H1 (cell line): ENCODE measurements at regions not wholly inside any gene's neighbourhood (a gene's known extent, or its start where the extent isn't known, plus 50 kb on each side); places are given as distances from the start of the nearest gene placed in this dataset.

ENCODE experiments used
- CEBPB ChIP-seq: IDR thresholded peaks from 2 replicates; pipeline ENCODE4 v1.6.1; 2012; ENCODE audit warnings: low read depth, low read length
- CTCF ChIP-seq, 3 experiments: IDR thresholded peaks; 1 replicate in 2 of 3; 2 replicates in 1 of 3; pipeline versions ENCODE4 v1.5.1 to v1.6.1; 2011; ENCODE audit warnings: low read length in 3 of 3, mild to moderate bottlenecking in 3 of 3, inconsistent platforms in 2 of 3, low read depth in 1 of 3, moderate library complexity in 1 of 3; ENCODE audit not compliant: insufficient read depth in 1 of 3; ENCODE audit errors: control extremely low read depth in 1 of 3
- EGR1 ChIP-seq: IDR thresholded peaks from 2 replicates; pipeline ENCODE4 v1.6.1; 2011; ENCODE audit warnings: low read depth, low read length, borderline replicate concordance
- EZH2 ChIP-seq: fragments of 200-600 bp; sonication (generic); IDR thresholded peaks from 2 replicates; pipeline ENCODE4 v1.7.1; 2012; ENCODE audit warnings: low read depth, mild to moderate bottlenecking, moderate library complexity, low read length, inconsistent platforms; ENCODE audit not compliant: severe bottlenecking
- NRF1 ChIP-seq: IDR thresholded peaks from 2 replicates; pipeline ENCODE4 v1.6.1; 2011; ENCODE audit warnings: mild to moderate bottlenecking, low read depth, low read length, improper control_type of control experiment
- POLR2A ChIP-seq, 2 experiments: IDR thresholded peaks; 1 replicate in 1 of 2; 2 replicates in 1 of 2; pipeline ENCODE4 v1.6.1; 2011; ENCODE audit warnings: low read depth in 2 of 2, low read length in 2 of 2, mild to moderate bottlenecking in 2 of 2; ENCODE audit errors: control extremely low read depth in 1 of 2
- POLR2AphosphoS5 ChIP-seq: IDR thresholded peaks from 2 replicates; pipeline ENCODE4 v1.6.1; 2011; ENCODE audit warnings: low read depth, low read length
- RFX5 ChIP-seq: IDR thresholded peaks from 2 replicates; pipeline ENCODE4 v1.6.1; 2011; ENCODE audit warnings: low read depth, low read length, improper control_type of control experiment, borderline replicate concordance
- SP1 ChIP-seq: IDR thresholded peaks from 2 replicates; pipeline ENCODE4 v1.6.1; 2011; ENCODE audit warnings: low read depth, low read length
- TEAD4 ChIP-seq: IDR thresholded peaks from 2 replicates; pipeline ENCODE4 v1.6.1; 2012; ENCODE audit warnings: low read depth, low read length, inconsistent platforms, mixed read lengths
- YY1 ChIP-seq: IDR thresholded peaks from 2 replicates; pipeline ENCODE4 v1.6.1; 2011; ENCODE audit warnings: low read depth, mild to moderate bottlenecking, low read length
- ZNF274 ChIP-seq: IDR thresholded peaks from 2 replicates; pipeline ENCODE4 v1.7.0; 2012; ENCODE audit warnings: low read length, borderline replicate concordance; ENCODE audit errors: extremely low read depth

GRCh38 chr6:21935142-21935541, 341.6 kb downstream of the SOX4 start:
- TF ChIP-seq CTCF (IDR thresholded peaks at IDR 0.05; ENCODE audit: control extremely low read depth in 1 of 3, insufficient read depth in 1 of 3, low read depth in 1 of 3, low read length in 3 of 3), result no peak
- no peak for TF ChIP-seq RFX5
- TF ChIP-seq POLR2AphosphoS5, result no peak
- no peak for TF ChIP-seq SP1
- no peak for TF ChIP-seq POLR2A (IDR thresholded peaks at IDR 0.05; ENCODE audit: control extremely low read depth in 1 of 2, low read depth in 2 of 2, low read length in 2 of 2)
- TF ChIP-seq CEBPB, result no peak
- TF ChIP-seq EGR1, result no peak
- TF ChIP-seq ZNF274, result no peak
- TF ChIP-seq EZH2, result no peak
- TF ChIP-seq NRF1, result no peak
- no peak for TF ChIP-seq TEAD4
- TF ChIP-seq YY1, result no peak
